ENCODE measurements at regions not wholly inside any gene's neighbourhood (a gene's known extent, or its start where the extent isn't known, plus 50 kb on each side); places are given as distances from the start of the nearest gene placed in this dataset.

DNA sequence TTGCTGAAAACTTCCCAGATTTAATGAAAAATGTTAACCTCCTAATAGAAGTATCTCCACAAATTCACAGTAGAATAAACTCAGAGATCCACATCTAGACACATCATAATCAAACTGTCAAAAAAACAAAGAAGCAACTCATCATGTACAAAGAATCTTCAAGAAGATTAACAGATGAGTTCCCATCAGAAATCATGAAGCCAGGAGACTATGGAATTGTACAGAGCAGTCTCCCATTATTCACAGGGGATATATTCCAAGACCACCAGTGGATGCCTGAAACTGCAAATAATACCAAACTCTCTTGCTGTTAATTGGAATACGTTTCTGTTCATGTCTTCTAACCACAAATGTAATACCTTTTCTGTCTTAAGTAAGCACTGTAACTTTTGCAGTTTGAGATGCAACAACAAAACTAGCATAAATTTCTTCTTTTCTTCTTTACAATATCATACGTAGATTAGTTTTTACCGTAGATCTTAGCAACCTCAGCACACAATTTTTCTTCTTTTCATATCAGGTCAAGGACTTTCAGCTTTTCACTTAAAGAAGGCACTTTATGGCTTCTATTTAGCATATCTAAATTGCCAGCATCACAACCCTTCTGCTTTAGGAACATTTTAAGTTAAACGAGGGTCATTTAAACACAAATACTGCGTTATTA lies 70.3 kb upstream of the MIR17HG start:
- TF ChIP-seq, protein P1, sequence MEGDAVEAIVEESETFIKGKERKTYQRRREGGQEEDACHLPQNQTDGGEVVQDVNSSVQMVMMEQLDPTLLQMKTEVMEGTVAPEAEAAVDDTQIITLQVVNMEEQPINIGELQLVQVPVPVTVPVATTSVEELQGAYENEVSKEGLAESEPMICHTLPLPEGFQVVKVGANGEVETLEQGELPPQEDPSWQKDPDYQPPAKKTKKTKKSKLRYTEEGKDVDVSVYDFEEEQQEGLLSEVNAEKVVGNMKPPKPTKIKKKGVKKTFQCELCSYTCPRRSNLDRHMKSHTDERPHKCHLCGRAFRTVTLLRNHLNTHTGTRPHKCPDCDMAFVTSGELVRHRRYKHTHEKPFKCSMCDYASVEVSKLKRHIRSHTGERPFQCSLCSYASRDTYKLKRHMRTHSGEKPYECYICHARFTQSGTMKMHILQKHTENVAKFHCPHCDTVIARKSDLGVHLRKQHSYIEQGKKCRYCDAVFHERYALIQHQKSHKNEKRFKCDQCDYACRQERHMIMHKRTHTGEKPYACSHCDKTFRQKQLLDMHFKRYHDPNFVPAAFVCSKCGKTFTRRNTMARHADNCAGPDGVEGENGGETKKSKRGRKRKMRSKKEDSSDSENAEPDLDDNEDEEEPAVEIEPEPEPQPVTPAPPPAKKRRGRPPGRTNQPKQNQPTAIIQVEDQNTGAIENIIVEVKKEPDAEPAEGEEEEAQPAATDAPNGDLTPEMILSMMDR (IDR thresholded peaks at IDR 0.05): no peak
- TF ChIP-seq POLR2AphosphoS5 (IDR thresholded peaks at IDR 0.05): no peak
